Anterior cingulate cortex (tissue), 58 donors: ENCODE measurements at regions not wholly inside any gene's neighbourhood (a gene's known extent, or its start where the extent isn't known, plus 50 kb on each side); places are given as distances from the start of the nearest gene placed in this dataset.
"Not testable (repeated sequence)": the region's sequence is repeated elsewhere in the genome, so short reads cannot be mapped to it uniquely, and the experiment has no call there.

Experiments used
- DNase-seq, 58 donors: peaks; one replicate each; lab custom pipeline; 2025; lab: John Stamatoyannopoulos, UW

GRCh38 chr1:8151647-8152046 lies 125.5 kb upstream of the ERRFI1 start:
- DNase-seq: no peak

- DNase-seq: not testable (repeated sequence)
These were observed 123.6 kb upstream of the ERRFI1 start for GRCh38 chr1:8149756-8150155.

GRCh38 chr1:8147956-8148355 lies 121.8 kb upstream of the ERRFI1 start:
- DNase-seq: no peak

- DNase-seq: no peak
These were observed 120.2 kb upstream of the ERRFI1 start for GRCh38 chr1:8146257-8146855.

GRCh38 chr1:8145545-8146202 lies 119.6 kb upstream of the ERRFI1 start:
- no peak for DNase-seq

GRCh38 chr1:8144323-8144722 lies 118.2 kb upstream of the ERRFI1 start:
- no peak for DNase-seq

GRCh38 chr1:8142955-8143629 lies 117.0 kb upstream of the ERRFI1 start:
- no peak for DNase-seq

- DNase-seq: no peak
These were observed 113.8 kb upstream of the ERRFI1 start for GRCh38 chr1:8139941-8140340.

GRCh38 chr1:8139383-8139782 lies 113.3 kb upstream of the ERRFI1 start:
- DNase-seq: no peak

- no peak for DNase-seq
These were observed 112.6 kb upstream of the ERRFI1 start for GRCh38 chr1:8138673-8139072.

- peak in 1 of 58 donors; percentile 3 for DNase-seq
These were observed 111.6 kb upstream of the ERRFI1 start for GRCh38 chr1:8137481-8138244.

- no peak for DNase-seq
These were observed 110.7 kb upstream of the ERRFI1 start for GRCh38 chr1:8136766-8137165.

GRCh38 chr1:8135250-8135649 lies 109.1 kb upstream of the ERRFI1 start:
- DNase-seq: no peak

- DNase-seq: no peak
These were observed 108.6 kb upstream of the ERRFI1 start for GRCh38 chr1:8134546-8135235.

GRCh38 chr1:8133657-8134430 lies 107.7 kb upstream of the ERRFI1 start:
- DNase-seq: no peak

- no peak for DNase-seq
These were observed 107.1 kb upstream of the ERRFI1 start for GRCh38 chr1:8133190-8133589.

- DNase-seq: no peak
These were observed 101.1 kb upstream of the ERRFI1 start for GRCh38 chr1:8127171-8127641.

- DNase-seq: no peak
These were observed 96.6 kb upstream of the ERRFI1 start for GRCh38 chr1:8122477-8123407.

- no peak for DNase-seq
These were observed 96.0 kb upstream of the ERRFI1 start for GRCh38 chr1:8122160-8122476.
